Activated B cell treated with CpG ODN at 0.5 μM for 24 hours (primary cell): ENCODE measurements at regions not wholly inside any gene's neighbourhood (a gene's known extent, or its start where the extent isn't known, plus 50 kb on each side); places are given as distances from the start of the nearest gene placed in this dataset.

ENCODE experiments used
- ATAC-seq: fragments of 200-7000 bp; cut with Tn5 transposase; one replicate; pipeline ENCODE4 v1.10.0; 2021; ENCODE audit warnings: low read depth, mild to moderate bottlenecking, moderate library complexity
- CTCF ChIA-PET: fragments of 350-600 bp; sonication (Branson Sonifier 250); formaldehyde crosslinking; loops from one replicate; lab custom pipeline; 2021; ENCODE audit warnings: antibody characterized with exemption; lab: Charles Lee
- POLR2A ChIA-PET: fragments of 350-600 bp; sonication (Branson Sonifier 250); formaldehyde crosslinking; loops from one replicate; lab custom pipeline; 2021; ENCODE audit warnings: antibody characterized with exemption; lab: Charles Lee
- DNase-seq: peaks from one replicate; pipeline ENCODE4 v3.0.0; 2022
- H3K27ac Mint-ChIP-seq: one replicate; pipeline ENCODE4 v1.8.0; 2020; ENCODE audit warnings: mixed read lengths
- H3K27me3 Mint-ChIP-seq: one replicate; pipeline ENCODE4 v1.8.0; 2021; ENCODE audit warnings: mixed read lengths
- H3K36me3 Mint-ChIP-seq: one replicate; pipeline ENCODE4 v1.8.0; 2021; ENCODE audit warnings: low read depth, mixed read lengths
- H3K4me1 Mint-ChIP-seq: one replicate; pipeline ENCODE4 v1.8.0; 2021; ENCODE audit warnings: mixed read lengths
- H3K4me3 Mint-ChIP-seq: one replicate; pipeline ENCODE4 v1.8.0; 2020; ENCODE audit warnings: mild to moderate bottlenecking, mixed read lengths
- H3K9me3 Mint-ChIP-seq: one replicate; pipeline ENCODE4 v1.8.0; 2020; ENCODE audit warnings: mixed read lengths
- CTCF ChIP-seq: fragments of 200-600 bp; IDR thresholded peaks from one replicate; pipeline ENCODE4 v1.8.0; 2022; ENCODE audit warnings: antibody characterized with exemption, mild to moderate bottlenecking
- intact Hi-C: fragments of 100-400 bp; cut with micrococcal nuclease; formaldehyde crosslinking; loops from one replicate; pipeline ENCODE4 v1.15.1; 2024

DNA sequence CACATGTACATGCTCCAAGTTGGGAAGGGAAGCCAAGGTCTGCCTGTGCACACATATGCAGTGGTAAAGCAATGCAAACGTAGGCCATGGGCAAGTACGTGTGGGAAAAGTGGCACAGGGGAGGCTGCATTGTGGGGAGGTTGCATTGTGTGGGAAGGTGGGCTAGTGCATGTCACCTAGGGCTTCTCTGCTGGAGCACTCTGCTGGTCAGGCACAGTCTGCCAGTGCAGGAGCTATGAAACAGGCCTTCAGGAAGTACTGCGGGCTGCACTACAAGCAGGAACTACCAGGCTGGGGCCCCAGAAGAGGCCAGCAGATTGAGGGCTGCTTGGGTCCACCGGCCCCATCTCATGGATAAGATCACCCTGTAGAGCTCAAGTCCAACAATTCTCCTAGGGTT lies 1694.6 kb upstream of the CDH6 start:
- CTCF ChIA-PET: no interaction called here
- TF ChIP-seq CTCF: no peak
- no peak overlapping the region for H3K27ac Mint-ChIP-seq
- no peaks in the 10 kb centered on the region for H3K36me3 Mint-ChIP-seq
- no peaks in the 10 kb centered on the region for H3K27me3 Mint-ChIP-seq
- no peak overlapping the region for H3K4me3 Mint-ChIP-seq
- DNase-seq (no peak), ATAC-seq (no peak)
- no peaks in the 10 kb centered on the region for H3K4me1 Mint-ChIP-seq
- H3K9me3 Mint-ChIP-seq: peaks cover 24% of the 10 kb centered on the region
- intact Hi-C loops: no loop called here
- POLR2A ChIA-PET: no interaction called here

DNA sequence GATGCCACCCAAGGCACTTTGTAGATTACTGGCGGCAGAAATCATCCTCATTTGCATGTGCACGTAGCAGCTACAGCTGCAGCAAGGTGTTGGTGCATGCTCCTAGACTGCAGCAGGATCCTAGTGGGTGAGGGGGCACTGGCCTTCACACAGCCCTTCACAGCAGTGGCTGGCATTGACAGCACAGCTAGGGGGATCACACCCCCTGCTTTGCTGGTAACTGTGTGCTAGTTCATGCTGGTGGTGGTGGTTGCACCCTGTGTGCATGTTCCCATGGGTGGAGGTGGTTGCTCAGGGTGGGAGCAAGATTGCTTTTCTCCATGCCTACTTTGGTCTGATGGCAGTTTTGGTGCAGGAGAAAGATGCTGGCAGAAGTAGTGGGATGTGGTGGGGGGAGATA lies 1695.1 kb upstream of the CDH6 start:
- POLR2A ChIA-PET: no interaction called here
- no peaks in the 10 kb centered on the region for H3K36me3 Mint-ChIP-seq
- DNase-seq (no peak), ATAC-seq (no peak)
- H3K4me1 Mint-ChIP-seq: no peaks in the 10 kb centered on the region
- no peak overlapping the region for H3K27ac Mint-ChIP-seq
- intact Hi-C loops: no loop called here
- TF ChIP-seq CTCF: no peak
- H3K9me3 Mint-ChIP-seq: peaks cover 25% of the 10 kb centered on the region
- no peak overlapping the region for H3K4me3 Mint-ChIP-seq
- no peaks in the 10 kb centered on the region for H3K27me3 Mint-ChIP-seq
- CTCF ChIA-PET: no interaction called here

- Mint-ChIP-seq H3K9me3 (peaks cover 12% of the 10 kb centered on the region), H3K36me3 (no peaks in the 10 kb centered on the region), H3K4me1 (no peaks in the 10 kb centered on the region), H3K27me3 (no peaks in the 10 kb centered on the region), H3K4me3 (no peak overlapping the region), H3K27ac (no peak overlapping the region)
- TF ChIP-seq CTCF: no peak
- ChIA-PET POLR2A (no interaction called here), CTCF (no interaction called here)
- no peak for DNase-seq
- no peak for ATAC-seq
- intact Hi-C loops: no loop called here
These were observed 1708.2 kb upstream of the CDH6 start for GRCh38 chr5:29485333-29485732.

- no peaks in the 10 kb centered on the region for H3K27me3 Mint-ChIP-seq
- ChIA-PET POLR2A (no interaction called here), CTCF (no interaction called here)
- H3K36me3 Mint-ChIP-seq: no peaks in the 10 kb centered on the region
- H3K27ac Mint-ChIP-seq: no peak overlapping the region
- H3K4me1 Mint-ChIP-seq: no peaks in the 10 kb centered on the region
- H3K9me3 Mint-ChIP-seq: peaks cover 10% of the 10 kb centered on the region
- intact Hi-C loops: no loop called here
- TF ChIP-seq CTCF: no peak
- DNase-seq (no peak), ATAC-seq (no peak)
- no peak overlapping the region for H3K4me3 Mint-ChIP-seq
These were observed 1723.9 kb upstream of the CDH6 start for GRCh38 chr5:29469581-29469980.

GRCh38 chr5:29462241-29462640 lies 1731.2 kb upstream of the CDH6 start:
- Mint-ChIP-seq H3K27ac (no peak overlapping the region), H3K4me3 (no peak overlapping the region), H3K36me3 (no peaks in the 10 kb centered on the region), H3K27me3 (no peaks in the 10 kb centered on the region), H3K9me3 (peaks cover 4% of the 10 kb centered on the region), H3K4me1 (no peaks in the 10 kb centered on the region)
- intact Hi-C loops: no loop called here
- POLR2A ChIA-PET: no interaction called here
- CTCF ChIA-PET: no interaction called here
- ATAC-seq (no peak), DNase-seq (no peak)
- TF ChIP-seq CTCF: no peak
